ENCODE measurements at regions not wholly inside any gene's neighbourhood (a gene's known extent, or its start where the extent isn't known, plus 50 kb on each side); places are given as distances from the start of the nearest gene placed in this dataset.

DNA sequence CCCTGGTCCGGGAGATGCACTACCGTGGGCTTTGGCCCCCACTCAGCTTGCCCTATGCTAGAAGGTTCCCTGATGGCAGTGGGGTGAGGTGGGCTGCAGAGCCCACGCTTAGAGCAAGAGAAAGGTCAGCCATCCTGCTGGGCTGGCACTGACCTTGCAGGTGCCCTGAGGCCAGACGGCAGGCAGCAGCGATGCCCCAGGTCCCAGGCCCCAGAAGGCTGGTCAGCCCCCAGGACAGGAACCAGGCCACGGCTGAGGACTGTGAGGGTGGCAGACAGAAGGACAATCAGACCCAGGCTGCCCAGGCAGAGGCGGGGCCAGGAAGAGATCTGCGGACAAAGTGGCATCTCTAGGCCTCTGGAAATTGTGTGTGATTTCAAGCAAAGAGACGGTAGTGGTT is 231.7 kb downstream of the CTTN start:
- H3K9me2 ChIP-seq (ENCODE audit: insufficient read depth) = no peaks in the 10 kb centered on the region
- H3K79me2 ChIP-seq (replicated peaks; ENCODE audit: insufficient read depth) = peaks cover 50% of the 10 kb centered on the region
- H3K27me3 Mint-ChIP-seq (ENCODE audit: insufficient read depth, low read depth, poor library complexity) = peaks cover 21% of the 10 kb centered on the region
- DNase-seq (ENCODE audit: low spot score) (no peak), ATAC-seq (no peak)
- H3K4me1 ChIP-seq (ENCODE audit: insufficient read depth) = peaks cover 2% of the 10 kb centered on the region; the same call in 1 of the 2 replicates
- no peaks in the 10 kb centered on the region for H3K9me3 Mint-ChIP-seq
- no peak overlapping the region for H3K4me3 Mint-ChIP-seq
- H4K20me1 ChIP-seq (replicated peaks; ENCODE audit: insufficient read depth) = peaks cover 7% of the 10 kb centered on the region
- H3K4me2 ChIP-seq = no peak overlapping the region
- H3K36me3 Mint-ChIP-seq (ENCODE audit: low read depth) = peaks cover 3% of the 10 kb centered on the region; the same call in 1 of the 3 replicates
- H3K4me3 ChIP-seq = no peak overlapping the region
- no peak overlapping the region for H3K27ac ChIP-seq (ENCODE audit: low read depth)
- H3K4me1 Mint-ChIP-seq = peaks cover 51% of the 10 kb centered on the region
- H3F3A ChIP-seq (replicated peaks; ENCODE audit: low read depth) = no peaks in the 10 kb centered on the region
- H3K27ac Mint-ChIP-seq = no peak overlapping the region
- TF ChIP-seq, protein P1, sequence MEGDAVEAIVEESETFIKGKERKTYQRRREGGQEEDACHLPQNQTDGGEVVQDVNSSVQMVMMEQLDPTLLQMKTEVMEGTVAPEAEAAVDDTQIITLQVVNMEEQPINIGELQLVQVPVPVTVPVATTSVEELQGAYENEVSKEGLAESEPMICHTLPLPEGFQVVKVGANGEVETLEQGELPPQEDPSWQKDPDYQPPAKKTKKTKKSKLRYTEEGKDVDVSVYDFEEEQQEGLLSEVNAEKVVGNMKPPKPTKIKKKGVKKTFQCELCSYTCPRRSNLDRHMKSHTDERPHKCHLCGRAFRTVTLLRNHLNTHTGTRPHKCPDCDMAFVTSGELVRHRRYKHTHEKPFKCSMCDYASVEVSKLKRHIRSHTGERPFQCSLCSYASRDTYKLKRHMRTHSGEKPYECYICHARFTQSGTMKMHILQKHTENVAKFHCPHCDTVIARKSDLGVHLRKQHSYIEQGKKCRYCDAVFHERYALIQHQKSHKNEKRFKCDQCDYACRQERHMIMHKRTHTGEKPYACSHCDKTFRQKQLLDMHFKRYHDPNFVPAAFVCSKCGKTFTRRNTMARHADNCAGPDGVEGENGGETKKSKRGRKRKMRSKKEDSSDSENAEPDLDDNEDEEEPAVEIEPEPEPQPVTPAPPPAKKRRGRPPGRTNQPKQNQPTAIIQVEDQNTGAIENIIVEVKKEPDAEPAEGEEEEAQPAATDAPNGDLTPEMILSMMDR (conservative IDR thresholded peaks at IDR 0.05; ENCODE audit: low read depth in 2 of 2) = no peak
- TF ChIP-seq, protein P2, sequence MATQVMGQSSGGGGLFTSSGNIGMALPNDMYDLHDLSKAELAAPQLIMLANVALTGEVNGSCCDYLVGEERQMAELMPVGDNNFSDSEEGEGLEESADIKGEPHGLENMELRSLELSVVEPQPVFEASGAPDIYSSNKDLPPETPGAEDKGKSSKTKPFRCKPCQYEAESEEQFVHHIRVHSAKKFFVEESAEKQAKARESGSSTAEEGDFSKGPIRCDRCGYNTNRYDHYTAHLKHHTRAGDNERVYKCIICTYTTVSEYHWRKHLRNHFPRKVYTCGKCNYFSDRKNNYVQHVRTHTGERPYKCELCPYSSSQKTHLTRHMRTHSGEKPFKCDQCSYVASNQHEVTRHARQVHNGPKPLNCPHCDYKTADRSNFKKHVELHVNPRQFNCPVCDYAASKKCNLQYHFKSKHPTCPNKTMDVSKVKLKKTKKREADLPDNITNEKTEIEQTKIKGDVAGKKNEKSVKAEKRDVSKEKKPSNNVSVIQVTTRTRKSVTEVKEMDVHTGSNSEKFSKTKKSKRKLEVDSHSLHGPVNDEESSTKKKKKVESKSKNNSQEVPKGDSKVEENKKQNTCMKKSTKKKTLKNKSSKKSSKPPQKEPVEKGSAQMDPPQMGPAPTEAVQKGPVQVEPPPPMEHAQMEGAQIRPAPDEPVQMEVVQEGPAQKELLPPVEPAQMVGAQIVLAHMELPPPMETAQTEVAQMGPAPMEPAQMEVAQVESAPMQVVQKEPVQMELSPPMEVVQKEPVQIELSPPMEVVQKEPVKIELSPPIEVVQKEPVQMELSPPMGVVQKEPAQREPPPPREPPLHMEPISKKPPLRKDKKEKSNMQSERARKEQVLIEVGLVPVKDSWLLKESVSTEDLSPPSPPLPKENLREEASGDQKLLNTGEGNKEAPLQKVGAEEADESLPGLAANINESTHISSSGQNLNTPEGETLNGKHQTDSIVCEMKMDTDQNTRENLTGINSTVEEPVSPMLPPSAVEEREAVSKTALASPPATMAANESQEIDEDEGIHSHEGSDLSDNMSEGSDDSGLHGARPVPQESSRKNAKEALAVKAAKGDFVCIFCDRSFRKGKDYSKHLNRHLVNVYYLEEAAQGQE (IDR thresholded peaks at IDR 0.05; ENCODE audit: unreplicated experiment) = no peak
- TF ChIP-seq STAT1 (IDR thresholded peaks at IDR 0.05; ENCODE audit: unreplicated experiment) (no peak), EZH2phosphoT487 (IDR thresholded peaks at IDR 0.05; ENCODE audit: unreplicated experiment) (no peak), EZH2 (IDR thresholded peaks at IDR 0.05; ENCODE audit: low read depth, unreplicated experiment) (no peak), NANOG (IDR thresholded peaks at IDR 0.05; ENCODE audit: borderline replicate concordance) (no peak), POLR2AphosphoS5 (IDR thresholded peaks at IDR 0.05; ENCODE audit: low read depth) (no peak), ZNF114 (CRISPR knock-in tag; IDR thresholded peaks at IDR 0.05) (no peak), CREB1 (CRISPR knock-in tag; IDR thresholded peaks at IDR 0.05; ENCODE audit: low read depth) (no peak), JUNB (IDR thresholded peaks at IDR 0.05; ENCODE audit: unreplicated experiment) (no peak), ZNF331 (CRISPR knock-in tag; IDR thresholded peaks at IDR 0.05; ENCODE audit: low read depth) (no peak)
- TF ChIP-seq, protein P3, sequence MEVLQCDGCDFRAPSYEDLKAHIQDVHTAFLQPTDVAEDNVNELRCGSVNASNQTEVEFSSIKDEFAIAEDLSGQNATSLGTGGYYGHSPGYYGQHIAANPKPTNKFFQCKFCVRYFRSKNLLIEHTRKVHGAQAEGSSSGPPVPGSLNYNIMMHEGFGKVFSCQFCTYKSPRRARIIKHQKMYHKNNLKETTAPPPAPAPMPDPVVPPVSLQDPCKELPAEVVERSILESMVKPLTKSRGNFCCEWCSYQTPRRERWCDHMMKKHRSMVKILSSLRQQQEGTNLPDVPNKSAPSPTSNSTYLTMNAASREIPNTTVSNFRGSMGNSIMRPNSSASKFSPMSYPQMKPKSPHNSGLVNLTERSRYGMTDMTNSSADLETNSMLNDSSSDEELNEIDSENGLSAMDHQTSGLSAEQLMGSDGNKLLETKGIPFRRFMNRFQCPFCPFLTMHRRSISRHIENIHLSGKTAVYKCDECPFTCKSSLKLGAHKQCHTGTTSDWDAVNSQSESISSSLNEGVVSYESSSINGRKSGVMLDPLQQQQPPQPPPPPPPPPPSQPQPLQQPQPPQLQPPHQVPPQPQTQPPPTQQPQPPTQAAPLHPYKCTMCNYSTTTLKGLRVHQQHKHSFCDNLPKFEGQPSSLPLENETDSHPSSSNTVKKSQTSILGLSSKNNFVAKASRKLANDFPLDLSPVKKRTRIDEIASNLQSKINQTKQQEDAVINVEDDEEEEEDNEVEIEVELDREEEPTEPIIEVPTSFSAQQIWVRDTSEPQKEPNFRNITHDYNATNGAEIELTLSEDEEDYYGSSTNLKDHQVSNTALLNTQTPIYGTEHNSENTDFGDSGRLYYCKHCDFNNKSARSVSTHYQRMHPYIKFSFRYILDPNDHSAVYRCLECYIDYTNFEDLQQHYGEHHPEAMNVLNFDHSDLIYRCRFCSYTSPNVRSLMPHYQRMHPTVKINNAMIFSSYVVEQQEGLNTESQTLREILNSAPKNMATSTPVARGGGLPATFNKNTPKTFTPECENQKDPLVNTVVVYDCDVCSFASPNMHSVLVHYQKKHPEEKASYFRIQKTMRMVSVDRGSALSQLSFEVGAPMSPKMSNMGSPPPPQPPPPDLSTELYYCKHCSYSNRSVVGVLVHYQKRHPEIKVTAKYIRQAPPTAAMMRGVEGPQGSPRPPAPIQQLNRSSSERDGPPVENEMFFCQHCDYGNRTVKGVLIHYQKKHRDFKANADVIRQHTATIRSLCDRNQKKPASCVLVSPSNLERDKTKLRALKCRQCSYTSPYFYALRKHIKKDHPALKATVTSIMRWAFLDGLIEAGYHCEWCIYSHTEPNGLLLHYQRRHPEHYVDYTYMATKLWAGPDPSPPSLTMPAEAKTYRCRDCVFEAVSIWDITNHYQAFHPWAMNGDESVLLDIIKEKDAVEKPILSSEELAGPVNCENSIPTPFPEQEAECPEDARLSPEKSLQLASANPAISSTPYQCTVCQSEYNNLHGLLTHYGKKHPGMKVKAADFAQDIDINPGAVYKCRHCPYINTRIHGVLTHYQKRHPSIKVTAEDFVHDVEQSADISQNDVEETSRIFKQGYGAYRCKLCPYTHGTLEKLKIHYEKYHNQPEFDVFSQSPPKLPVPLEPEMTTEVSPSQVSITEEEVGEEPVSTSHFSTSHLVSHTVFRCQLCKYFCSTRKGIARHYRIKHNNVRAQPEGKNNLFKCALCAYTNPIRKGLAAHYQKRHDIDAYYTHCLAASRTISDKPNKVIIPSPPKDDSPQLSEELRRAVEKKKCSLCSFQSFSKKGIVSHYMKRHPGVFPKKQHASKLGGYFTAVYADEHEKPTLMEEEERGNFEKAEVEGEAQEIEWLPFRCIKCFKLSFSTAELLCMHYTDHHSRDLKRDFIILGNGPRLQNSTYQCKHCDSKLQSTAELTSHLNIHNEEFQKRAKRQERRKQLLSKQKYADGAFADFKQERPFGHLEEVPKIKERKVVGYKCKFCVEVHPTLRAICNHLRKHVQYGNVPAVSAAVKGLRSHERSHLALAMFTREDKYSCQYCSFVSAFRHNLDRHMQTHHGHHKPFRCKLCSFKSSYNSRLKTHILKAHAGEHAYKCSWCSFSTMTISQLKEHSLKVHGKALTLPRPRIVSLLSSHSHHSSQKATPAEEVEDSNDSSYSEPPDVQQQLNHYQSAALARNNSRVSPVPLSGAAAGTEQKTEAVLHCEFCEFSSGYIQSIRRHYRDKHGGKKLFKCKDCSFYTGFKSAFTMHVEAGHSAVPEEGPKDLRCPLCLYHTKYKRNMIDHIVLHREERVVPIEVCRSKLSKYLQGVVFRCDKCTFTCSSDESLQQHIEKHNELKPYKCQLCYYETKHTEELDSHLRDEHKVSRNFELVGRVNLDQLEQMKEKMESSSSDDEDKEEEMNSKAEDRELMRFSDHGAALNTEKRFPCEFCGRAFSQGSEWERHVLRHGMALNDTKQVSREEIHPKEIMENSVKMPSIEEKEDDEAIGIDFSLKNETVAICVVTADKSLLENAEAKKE (CRISPR knock-in tag; IDR thresholded peaks at IDR 0.05) = no peak
- TF ChIP-seq, protein P4, sequence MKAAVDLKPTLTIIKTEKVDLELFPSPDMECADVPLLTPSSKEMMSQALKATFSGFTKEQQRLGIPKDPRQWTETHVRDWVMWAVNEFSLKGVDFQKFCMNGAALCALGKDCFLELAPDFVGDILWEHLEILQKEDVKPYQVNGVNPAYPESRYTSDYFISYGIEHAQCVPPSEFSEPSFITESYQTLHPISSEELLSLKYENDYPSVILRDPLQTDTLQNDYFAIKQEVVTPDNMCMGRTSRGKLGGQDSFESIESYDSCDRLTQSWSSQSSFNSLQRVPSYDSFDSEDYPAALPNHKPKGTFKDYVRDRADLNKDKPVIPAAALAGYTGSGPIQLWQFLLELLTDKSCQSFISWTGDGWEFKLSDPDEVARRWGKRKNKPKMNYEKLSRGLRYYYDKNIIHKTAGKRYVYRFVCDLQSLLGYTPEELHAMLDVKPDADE (IDR thresholded peaks at IDR 0.05) = no peak
- no peaks in the 10 kb centered on the region for H3K27me3 ChIP-seq (ENCODE audit: insufficient read depth)
- no peak overlapping the region for H2AFZ ChIP-seq
- no peaks in the 10 kb centered on the region for H3K36me3 ChIP-seq (ENCODE audit: insufficient read depth)

Data from GM23338 (cell line).